ENCODE measurements at regions not wholly inside any gene's neighbourhood (a gene's known extent, or its start where the extent isn't known, plus 50 kb on each side); places are given as distances from the start of the nearest gene placed in this dataset.

DNA sequence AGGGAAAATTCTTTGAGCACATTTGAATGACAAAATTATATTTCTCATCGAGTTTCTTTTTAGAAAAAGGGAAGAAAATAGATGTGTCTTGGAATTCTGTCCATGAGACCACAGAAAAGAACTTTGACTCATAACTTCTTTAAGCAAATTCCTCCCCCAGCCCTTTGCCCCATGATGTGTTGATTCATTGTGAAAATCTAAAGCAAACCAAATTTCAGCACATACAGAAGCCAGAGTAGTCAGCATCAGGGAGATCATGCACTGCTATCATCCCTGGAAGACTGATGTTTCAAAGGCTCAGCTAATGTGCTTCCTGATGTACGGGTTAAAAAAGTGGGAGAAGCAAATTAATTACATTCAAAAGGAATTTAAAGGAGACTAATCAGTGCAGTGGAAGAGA, 159.7 kb downstream of the FAT3 start:
- no peak for DNase-seq (ENCODE audit: low spot score)

DNA sequence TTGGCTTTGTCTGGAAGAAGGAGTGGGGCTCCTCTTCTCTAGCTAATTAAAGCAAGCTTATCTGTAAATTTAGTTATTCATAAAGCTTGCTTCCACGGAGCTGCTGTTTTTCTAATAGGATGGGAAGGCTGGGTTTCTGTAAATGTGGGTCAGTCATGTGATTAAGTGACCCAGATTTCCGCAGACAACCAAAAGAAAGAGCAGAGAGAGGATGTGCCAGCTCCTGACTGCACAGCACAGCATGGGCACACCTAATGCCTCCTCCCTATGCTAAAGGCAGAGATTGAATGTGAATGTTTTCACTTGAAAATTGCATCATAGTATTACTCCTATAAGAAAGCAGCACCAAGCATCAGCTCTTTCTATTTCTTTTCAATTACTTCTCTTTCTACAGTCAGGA, 160.2 kb downstream of the FAT3 start:
- DNase-seq (ENCODE audit: low spot score): no peak

DNA sequence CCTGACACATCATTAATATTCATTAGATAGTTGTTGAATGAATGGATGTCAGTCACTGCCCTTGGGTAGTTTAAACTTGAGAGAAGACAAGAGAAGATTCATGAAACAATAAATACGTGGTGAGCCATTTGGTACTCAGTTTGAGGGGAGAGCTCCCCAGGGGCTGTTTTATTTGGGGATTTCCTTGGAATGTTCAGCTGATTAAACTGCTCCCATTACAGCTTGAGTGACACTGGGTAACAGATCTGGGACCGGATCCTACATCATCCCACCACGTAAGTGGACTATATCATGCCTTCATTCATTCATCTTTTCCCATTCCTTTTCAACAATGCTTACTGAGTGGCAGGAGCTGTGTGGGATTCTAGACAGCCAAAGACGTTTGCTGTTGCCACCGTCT, 162.0 kb downstream of the FAT3 start:
- no peak for DNase-seq (ENCODE audit: low spot score)

DNA sequence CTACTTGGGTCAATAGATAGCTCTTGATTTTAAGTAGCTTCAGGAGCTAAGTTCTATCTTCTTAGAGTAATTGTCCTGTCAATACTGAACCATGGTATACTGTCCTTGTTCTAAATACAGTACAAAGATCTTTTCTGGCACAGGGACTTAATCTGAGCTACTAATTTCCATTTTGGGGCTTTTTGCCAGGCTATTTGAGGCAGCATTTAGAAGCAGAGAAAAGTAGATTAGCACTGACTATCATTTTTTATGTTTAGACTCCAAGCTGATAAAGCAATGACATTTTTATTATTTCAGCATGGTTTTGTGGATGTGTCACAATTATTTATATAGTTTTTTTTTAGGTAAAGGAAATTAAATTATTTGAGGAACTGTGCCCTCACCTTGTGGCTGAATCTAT, 163.2 kb downstream of the FAT3 start:
- no peak for DNase-seq (ENCODE audit: low spot score)

DNA sequence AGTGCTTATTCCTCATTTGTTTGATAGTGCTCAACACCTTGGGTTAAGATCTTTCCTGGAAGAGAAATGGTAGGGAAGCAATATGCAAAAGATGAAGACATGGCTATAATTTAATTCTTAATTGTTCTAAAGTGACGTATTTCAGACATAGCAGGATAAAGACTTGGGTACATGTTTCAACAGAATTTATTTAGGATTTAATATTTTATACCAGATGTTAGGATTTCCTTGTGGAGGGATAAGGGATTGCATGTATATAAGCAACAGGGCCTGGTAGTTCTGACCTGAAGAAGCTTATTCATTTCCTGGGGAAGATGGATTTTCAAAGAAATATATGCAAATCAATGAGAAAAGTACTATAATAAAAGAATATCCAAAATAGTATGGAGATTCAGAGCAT, 163.8 kb downstream of the FAT3 start:
- DNase-seq (ENCODE audit: low spot score): no peak

DNA sequence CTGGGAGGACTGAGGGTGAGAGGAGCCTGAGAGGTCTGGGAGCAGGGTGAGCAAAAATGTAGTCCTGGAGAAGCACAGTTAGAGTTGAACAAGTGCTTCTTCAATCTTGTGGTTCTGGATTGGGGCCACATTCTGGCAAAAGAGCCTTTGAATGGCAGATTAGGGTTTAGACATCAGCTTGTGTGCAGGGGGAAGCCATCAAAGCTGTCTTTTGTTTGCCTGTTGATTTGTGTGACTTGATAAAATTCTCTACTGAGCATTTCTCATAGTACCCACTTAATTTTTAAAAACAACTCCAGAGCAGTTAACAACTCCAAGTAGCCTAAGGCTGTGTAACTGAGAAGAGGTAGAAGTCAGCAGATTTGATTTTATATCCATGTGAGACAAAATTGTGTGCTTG, 166.2 kb downstream of the FAT3 start:
- no peak for DNase-seq (ENCODE audit: low spot score)

DNA sequence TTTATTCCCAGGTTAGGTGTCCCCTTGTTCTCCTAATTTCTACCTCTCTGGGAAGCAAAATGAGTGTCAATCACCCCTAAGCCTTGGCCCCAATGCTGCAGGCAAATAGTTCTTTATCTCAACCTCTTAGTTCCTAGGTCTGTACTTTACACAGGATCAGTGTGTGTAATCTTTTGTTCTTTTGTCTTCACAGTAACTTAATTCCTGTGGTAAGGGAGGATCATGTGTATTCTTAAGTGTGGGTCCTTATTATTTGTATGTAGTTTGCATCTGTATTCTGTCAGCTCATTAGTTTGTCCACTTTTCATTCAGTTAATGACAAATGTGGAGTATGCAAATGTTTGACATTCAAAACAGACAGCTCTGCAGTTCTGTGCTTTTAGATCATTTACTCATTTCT, 166.7 kb downstream of the FAT3 start:
- DNase-seq (ENCODE audit: low spot score): no peak

DNA sequence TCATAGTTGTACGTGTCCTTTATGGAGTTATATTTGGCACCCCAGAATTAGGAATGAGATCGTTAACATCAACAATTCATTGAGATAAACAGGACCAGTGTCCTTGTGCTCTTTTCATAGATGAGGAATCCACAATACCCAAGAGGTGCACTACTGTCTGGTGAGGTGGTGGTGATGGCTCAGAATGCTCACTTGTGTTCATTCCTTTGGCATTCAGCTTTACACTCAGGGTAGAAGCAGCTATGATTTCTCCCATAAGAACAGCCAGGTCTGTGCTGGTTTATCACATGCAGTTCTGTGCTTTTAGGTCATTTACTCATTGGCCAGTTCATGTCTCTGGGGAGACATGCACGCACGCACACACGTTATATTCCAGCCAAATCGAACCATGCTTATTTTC, 167.2 kb downstream of the FAT3 start:
- DNase-seq (ENCODE audit: low spot score): no peak

DNA sequence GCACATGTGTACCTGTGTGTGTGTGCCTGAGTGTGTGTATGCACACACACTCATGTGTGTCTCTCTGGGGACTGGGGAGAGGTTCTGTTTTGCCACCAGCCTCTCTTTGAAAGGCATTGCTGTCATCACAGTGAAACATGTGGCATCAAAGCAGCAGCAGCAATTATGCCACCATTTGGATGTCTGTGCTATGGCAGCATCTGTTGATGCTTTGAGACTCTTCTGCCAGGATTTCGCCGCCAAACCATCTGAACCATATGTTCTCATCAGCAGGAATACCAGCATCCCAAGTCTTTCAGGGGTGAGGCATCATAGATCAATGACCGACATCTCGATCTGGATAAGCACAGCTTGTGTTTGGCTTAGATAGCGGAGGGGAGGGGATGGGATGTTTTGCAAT, 168.6 kb downstream of the FAT3 start:
- no peak for DNase-seq (ENCODE audit: low spot score)

DNA sequence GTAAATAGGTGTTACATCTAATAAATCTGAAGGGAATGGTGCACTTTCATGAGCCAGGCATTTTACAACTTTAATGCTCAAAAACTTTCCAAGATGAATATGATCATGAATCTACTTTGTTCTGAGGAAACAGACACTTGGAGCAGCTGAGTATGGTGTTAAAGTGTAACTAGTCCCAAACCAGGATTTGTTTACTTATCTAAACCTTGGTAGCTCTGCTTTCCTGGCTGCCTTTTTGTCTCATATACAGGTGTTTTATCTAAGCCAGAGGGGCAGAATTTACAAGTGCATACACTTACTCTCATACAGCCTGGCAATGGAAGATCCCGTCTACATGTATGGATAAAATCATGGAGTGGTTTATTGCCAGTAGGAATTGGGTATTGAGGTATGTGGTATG, 171.5 kb downstream of the FAT3 start:
- DNase-seq (ENCODE audit: low spot score): no peak

DNA sequence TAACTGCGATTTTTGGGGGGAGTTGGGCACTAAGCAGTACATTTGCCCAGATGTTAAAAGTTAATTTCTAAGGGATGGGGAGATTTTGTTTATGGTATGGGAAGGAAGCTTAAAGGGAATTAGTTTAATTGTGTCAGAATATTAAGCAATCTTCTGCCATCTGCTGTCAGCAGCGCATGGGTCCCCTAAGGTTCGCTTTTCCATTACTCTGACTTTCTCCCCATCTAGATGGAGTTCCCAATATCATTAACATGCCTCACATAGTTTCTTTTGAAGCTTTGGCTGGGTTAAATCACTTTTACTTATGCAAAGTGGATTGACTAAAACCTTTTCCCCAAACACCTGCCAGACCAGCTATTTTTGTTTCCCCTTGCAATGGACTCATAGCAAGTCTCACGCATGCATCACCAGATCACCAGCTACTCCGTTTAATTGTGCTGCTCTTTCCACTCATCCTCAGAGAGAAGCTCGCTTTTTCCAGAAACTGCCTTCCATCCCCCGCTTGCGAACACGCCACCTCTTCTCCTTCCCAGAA, 172.7 kb downstream of the FAT3 start:
- DNase-seq (ENCODE audit: low spot score): no peak

DNA sequence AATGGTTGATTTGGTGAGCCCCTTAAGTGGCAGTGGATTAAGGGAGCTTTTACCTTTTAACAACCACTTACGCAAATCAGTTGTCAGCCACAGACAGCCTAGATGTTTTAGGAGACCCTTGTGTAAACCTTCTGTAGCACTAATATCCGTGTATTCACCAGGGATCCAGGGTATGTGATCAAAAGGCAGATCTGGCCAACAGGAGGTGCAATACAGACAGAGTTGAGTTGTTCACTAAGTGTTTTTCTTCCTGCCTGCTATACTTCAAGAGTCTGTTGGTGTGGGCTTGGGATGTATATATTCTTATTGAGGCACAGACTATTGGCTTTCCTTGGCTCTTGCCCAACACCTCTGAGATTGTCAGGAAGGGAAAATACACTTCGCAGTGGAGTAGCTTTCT, 175.1 kb downstream of the FAT3 start:
- no peak for DNase-seq (ENCODE audit: low spot score)

DNA sequence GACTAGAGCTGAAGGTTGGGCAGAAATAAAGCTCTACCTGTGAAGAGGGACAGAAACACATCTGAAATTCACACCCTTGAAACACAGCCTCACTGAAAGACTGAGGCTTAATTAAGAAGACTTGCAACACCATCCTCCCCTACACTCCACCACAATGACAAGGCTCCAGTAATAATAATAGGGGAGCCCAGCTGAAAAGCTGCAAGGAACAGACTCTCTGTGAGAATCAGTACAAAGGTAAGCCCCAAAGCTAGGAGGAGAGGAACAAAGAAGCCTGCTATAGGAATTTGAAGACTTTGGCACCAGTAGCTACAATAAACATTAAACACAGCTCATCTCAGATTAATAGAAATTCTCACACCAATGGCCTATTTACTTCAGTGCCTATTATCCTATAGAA, 176.9 kb downstream of the FAT3 start:
- DNase-seq (ENCODE audit: low spot score): no peak

DNA sequence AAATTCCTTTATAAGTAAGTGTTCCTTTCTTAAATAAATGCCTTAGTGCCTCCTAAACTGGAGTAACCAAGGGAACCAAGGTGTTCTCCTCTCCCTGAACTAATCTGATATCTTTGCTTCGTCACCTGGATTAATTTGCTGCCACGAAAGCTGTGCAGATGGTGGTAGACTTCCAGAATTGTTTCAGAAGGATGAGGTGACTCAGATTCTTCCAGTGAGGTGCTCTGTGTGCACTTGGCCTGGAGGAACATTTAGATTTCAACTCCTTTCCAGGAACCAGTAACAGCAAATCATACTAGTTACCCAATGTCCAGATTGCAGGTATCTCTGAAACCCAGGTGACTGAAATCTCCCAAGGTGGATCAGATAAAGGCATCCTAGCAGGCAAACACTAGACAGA, 181.9 kb downstream of the FAT3 start:
- DNase-seq (ENCODE audit: low spot score): no peak

DNA sequence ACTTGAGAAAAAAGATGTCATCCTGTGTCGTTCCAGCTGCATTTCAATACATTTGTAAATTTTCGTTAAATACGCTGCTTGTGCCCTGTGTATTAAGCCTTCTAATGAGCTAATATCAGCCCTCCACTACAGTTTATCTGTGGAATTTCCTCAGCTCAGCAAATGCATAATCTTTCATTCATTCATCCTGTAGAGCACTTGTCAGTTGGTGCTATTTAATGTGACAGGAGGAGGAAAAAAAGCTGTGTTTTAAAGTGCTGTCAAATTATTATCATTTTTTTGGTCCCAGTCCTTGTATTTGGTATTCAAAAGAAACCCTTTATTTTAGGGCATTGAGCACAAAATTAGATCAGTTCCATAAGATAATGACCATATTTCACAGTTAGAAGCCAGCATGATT, 184.7 kb downstream of the FAT3 start:
- DNase-seq (ENCODE audit: low spot score): no peak

DNA sequence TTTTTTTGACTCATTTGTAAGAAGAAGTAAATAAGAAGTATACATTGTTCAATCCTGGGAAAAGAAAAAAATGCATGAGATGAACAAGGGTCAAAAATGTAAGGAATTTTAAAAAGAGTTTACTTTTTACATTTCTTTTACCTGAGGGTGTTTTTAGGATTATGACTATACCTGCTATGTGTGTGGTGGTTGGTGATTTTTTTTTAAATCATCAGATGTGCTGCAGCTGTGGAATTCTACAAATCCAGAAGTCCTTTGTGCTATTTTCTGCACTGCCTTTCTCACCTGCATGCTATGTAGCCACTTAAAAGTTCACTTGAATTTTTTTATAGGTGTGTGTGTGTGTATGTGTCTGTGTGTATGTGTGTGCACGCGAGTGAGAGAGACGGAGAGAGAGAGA, 185.3 kb downstream of the FAT3 start:
- no peak for DNase-seq (ENCODE audit: low spot score)

DNA sequence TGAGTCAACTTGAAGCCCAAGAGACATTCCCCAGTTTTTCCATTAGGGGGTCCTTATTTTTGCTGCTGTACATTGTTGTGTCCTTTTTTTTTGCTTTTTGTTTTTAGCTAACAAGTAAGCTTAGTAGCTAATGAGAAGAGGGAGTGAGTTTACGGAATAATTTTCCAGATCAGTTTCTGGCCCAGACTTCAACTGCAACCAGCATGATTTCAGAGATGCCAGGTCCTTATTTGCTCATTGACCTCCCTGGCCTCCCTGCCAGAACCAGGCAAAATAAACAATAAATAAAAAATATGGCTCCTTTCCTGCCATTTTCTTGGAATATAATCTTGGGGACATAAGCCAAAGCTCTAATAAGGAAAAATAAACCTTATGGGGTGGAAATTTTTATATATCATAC, 185.9 kb downstream of the FAT3 start:
- no peak for DNase-seq (ENCODE audit: low spot score)

DNA sequence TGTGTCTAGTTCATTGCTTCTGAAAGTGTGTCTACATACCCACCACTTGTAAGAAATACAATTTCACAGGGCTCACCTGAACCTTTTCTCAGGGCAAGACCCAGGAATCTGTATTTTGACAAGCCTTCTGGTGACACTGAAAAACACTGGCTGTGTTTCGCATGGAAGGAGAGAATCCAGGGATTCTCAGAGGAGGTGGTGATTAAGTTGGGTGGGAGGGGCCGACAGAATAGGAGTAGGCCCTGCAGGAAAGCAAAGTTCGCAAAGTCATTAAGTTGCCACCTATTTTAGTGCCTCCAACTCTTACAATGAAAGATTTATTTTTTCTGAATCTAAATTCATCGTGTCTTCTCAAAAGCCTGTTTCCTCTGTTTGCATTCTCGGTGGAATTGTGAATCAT, 186.8 kb downstream of the FAT3 start:
- DNase-seq (ENCODE audit: low spot score): no peak

DNA sequence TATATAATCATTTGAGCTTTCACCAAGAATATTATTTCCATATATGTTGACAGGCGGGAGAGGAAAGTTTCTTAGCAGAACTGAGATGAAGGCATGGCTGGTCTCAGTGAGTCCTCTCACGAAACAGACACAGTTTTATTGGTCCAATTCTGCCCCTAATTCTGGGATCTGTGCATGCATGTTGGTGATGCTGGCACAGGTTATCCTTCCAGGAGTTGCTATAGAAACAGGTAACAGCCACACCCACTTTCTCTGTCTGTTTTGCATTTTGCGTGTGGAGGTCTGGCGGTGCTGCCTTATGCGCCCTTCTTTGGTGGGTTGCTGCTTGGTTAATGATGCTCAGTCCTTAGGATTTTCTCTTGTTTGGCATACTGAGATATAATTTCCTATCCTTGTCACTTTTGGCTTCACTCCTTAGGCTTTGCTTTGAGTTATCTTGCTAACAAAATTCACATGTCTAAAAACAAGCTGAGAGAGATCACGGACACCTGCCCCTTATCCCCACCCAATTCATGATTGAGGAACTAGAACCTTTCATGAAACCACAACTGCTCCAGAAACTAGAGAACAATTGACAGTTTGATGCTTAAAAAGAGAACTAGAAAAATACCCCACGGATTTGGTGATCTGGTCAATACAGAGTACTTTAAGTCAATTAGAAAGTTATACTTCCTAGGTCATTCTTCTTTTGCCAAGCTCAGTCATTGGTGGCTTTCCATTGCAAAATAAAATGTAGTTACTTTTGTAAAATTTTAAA, 189.3 kb downstream of the FAT3 start:
- DNase-seq (ENCODE audit: low spot score): no peak

DNA sequence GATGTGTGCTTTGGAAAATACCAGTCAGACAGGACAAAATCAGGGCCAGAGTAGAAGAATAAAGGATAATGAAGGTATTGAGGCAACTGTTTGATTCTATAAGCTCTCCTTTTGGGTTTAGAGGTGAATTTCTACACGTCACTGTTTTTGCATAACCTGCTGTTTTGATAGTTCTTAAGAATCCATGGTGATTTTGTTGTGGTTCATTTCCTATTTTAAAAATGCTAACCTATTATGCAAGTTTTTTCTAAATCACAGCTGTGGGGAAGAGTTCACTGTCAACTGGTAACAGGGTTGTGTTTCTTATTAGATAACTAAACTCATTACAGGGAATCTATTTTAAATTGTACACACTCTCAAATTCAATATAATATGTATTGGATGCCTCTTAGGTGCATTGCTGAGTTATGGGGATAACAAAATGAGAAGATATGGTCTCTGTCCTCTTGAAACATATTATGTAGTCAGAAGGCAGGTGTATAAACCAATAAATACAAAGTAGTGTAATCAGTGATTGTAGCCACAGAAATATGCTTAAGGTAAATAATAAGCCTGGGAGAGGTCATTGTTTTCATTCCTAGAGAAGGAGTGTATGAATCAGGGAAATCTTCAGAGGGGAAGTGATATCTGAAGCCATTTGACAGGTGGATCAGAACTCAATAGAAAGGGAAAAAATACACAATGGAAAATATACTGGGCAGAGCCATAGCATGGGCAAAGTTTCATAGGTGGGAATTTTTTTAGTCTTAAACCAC, 192.5 kb downstream of the FAT3 start:
- no peak for DNase-seq (ENCODE audit: low spot score)

DNA sequence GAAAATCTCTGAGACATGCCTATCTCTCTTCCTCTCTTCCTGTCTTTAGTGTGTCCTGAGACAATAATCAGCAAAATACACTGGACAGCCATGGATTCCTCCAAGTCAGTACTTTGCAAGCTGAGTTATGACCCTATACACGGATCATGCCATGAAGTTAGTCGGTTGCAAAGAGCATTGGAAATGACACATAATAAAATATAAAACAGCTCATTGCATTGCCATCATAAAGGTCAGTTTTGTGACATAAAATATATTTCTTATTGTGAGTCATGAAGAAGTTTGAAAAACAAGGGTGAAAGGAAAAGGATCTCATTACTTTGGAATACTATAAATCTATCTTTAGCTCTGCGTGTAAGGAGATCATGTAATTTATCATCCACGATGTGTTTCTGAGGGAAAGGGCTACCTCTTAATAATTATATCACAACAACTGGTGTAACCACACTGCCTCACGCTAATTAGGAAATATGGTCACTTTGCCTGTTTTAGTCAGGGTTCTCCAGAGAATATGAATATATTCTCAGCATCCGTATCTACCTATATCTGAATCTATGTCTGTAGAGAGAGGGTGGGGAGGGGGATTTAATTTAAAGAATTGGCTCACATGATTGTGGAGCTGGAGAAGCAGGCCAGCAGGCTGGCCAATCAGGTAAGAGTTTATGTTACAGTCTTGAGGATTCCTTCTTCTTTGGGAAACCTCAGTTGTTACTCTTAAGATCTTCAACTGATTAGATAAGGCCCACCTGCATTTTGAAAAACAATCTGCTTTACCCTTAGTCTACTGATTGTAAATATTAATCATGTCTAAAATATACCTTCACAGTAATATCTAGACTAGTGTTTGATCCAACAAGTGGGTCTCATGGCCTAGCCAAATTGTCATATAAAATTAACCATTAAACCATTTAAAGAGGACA, 198.8 kb downstream of the FAT3 start:
- DNase-seq (ENCODE audit: low spot score): no peak

DNA sequence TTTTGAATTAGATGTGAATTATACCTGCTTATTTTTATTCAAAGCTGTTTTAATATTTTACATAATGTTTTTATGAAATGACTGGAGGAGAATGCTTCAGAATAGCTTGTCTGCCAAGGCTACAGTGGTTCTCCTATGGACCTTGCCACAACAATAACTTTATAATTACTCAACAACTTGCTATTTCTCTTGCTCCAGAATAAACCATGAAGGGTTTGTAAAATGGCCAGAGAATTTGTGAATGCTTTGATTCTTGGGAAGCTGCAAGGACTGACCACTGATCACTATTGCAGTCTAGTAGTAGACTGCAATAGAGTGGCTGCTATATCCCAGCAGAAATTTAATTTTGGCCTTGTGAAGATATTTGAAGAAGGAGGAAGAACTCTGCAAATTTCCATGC, 199.7 kb downstream of the FAT3 start:
- DNase-seq (ENCODE audit: low spot score): no peak

All from H4 (cell line).